GM19193 (cell line): ENCODE measurements at regions not wholly inside any gene's neighbourhood (a gene's known extent, or its start where the extent isn't known, plus 50 kb on each side); places are given as distances from the start of the nearest gene placed in this dataset.

ENCODE experiments used
- POLR2A ChIP-seq: IDR thresholded peaks from 4 replicates; pipeline ENCODE4 v1.6.1; 2011; ENCODE audit not compliant: insufficient read depth, insufficient read length; ENCODE audit errors: extremely low read depth

DNA sequence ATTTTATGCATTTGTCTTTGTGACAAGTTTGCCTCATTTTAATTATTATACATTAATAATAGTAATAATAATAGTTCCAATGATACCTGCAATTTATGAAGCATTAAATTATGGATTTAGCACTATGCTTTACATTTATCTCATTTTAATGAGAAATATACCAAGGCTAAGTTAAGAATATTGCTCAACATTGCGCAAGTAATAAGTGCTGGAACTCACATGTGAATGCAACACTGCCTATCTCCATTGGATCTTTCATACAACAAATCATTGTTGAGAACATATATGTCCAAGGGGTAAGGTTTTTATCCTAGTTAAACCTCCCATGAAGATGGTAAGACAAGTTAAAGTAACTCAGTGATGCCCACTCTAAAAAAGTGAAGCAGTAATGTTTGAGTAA is 703.7 kb upstream of the SOX9 start:
- TF ChIP-seq POLR2A = no peak

GRCh38 chr17:71422968-71423367 is 697.9 kb upstream of the SOX9 start:
- no peak for TF ChIP-seq POLR2A

DNA sequence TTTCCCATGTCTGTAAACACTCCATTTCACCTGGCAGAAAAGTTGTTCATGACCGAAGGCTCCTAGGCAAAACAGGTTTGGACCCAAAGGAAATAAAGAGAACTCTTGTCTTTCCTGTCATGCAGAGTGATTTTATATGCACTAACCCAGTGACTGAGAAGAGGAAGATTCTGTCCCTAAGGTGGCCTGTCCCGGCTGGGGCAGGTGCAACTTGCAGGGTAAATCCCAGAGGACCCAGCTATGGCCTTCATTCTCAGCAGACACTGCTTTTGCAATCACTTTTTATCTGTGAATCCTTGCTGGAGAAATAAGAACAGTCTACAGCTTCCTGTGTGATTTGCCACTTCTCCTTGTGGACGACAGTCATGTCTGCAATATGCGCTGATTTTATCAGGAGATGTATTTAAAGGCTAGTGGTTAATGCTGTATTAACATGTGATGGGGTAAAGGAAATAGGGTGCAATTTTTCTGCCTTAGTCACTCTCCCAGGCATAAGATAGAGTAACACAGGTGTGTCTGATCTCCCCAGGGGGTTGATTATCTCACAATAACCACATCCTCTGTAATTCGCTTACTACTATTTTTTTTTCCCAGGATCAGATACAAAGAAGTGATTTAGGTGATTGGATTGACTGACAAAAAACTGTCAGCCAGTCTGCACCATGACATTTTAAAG is 696.8 kb upstream of the SOX9 start:
- no peak for TF ChIP-seq POLR2A

DNA sequence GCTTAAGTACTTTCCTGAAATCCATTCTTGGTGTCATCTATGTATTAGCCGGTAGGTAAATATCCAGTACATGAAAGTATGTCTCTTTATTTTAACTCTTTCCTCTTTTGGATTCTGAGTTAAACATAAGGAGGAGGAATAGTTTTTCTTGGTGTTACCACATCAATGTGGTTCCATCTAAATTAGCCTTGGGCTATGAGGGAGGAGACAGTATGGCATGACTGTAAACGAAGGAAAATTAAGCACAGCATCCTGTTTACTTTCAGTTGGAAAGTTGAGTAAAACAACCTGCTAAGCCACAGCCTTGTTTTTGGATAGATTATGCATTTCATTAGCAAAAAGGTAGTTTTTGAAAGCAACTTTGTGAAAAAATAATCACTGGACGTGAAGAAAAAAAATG is 693.0 kb upstream of the SOX9 start:
- TF ChIP-seq POLR2A = no peak

GRCh38 chr17:71428897-71429296 is 691.9 kb upstream of the SOX9 start:
- TF ChIP-seq POLR2A = no peak

DNA sequence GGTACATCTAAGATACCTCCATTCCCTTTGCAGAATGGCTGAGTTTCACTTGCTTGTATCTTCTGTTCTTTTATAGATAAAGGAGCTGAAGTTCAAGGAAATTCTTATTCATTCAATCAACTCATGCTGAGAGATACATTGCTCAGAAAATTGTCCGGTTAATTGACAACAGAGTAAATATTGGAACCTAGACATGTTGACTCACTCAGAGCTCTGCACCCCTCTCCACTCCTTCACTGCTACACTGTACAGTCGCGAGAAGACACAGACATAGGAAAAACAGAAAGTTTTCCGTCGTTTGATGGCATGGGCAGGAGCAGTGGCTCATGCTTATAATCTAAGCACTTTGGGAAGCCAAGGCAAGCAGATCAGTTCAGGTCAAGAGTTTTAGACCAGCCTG is 690.5 kb upstream of the SOX9 start:
- no peak for TF ChIP-seq POLR2A

- no peak for TF ChIP-seq POLR2A
Measured at GRCh38 chr17:71431146-71431545, 689.7 kb upstream of the SOX9 start.

- TF ChIP-seq POLR2A = no peak
Measured at GRCh38 chr17:71432378-71433315, 688.2 kb upstream of the SOX9 start.

DNA sequence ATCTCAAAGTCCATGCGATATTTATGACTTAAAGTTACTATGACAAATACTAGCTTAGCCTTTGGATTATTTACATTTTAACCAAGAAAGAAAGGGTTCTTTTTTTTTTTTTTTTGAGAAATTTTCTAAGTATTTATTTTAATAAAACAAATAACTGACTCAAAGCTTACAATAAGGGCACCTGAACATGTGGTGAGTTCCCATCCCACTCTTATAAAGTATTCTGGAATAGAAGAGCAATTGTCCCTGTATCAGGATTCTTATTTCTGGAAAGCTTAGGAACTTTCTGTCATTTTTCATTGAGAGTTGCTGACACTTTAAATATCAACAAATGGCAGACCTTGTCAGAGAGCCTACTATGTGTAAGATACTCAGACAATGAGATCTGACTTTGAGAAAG is 686.1 kb upstream of the SOX9 start:
- no peak for TF ChIP-seq POLR2A

GRCh38 chr17:71436479-71436878 is 684.3 kb upstream of the SOX9 start:
- TF ChIP-seq POLR2A = no peak

- TF ChIP-seq POLR2A = no peak
Measured at GRCh38 chr17:71437166-71437565, 683.7 kb upstream of the SOX9 start.

DNA sequence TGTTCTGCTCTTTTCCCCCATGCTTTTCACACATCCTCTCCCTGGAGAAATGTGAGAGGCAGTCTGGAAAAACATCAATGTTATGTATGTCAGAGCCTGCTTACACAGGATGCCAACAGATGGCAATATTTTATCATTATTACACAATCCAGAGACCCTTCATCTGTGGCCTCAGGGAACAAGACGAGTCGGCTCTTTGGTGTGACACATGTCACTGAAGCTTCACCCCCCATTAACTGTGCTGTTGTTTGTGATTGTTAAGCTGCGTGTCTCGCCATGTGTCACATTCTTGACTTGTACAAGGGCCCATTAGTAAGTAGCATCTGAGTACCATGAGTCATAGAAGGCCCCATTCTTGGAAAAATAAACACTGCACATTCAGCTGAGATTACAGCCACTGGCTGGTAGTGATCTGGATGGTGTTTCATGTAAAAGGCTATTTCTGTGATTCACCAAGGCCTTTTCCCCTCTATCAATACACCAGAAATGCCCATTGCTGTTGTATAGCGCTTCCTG is 682.1 kb upstream of the SOX9 start:
- TF ChIP-seq POLR2A = no peak

DNA sequence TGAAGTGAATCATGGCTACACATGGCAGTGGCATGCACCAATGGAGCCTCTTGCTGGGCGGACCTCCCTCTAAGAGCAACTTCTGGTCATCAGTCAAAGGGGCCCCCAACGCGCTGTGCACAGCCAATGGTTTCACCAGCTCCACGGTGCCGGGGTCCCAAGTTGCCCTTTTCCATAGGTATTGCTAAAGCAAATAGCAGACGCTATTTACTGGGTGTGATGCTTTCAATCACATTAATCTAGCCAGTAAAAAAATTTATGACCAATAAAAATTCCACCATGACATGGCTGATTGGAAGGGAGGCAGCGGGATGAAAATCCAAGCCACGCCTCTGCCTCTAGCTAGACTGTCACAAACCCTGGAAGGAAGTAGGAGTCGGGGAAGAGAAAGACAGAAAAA is 680.3 kb upstream of the SOX9 start:
- TF ChIP-seq POLR2A = no peak

- no peak for TF ChIP-seq POLR2A
Measured at GRCh38 chr17:71441098-71441497, 679.7 kb upstream of the SOX9 start.

GRCh38 chr17:71444078-71444477 is 676.7 kb upstream of the SOX9 start:
- TF ChIP-seq POLR2A = no peak

- TF ChIP-seq POLR2A = no peak
Measured at GRCh38 chr17:71446645-71447437, 674.0 kb upstream of the SOX9 start.

DNA sequence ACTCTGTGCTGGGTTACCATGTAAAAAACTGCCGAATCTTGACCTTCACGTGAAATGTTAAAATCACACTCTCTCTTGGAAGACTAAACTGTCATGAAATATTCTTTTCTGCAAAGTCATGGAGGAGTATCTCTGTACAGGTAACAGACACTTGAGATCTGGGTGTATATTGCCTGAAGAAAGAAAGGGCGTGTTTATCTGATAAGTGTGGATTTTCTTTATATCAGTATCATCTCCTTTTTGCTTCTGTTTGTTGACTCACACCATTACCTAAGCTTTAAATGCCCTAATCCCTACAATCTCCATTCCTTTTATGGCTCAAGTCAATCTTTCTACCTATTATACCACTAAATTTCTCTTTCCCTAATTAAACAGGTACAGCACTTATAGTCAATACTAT is 673.2 kb upstream of the SOX9 start:
- no peak for TF ChIP-seq POLR2A
